Activated gamma-delta T cell treated with Interleukin-2 at 50 U/mL for 16 hours (primary cell): ENCODE measurements at regions not wholly inside any gene's neighbourhood (a gene's known extent, or its start where the extent isn't known, plus 50 kb on each side); places are given as distances from the start of the nearest gene placed in this dataset.
"Not testable (repeated sequence)": the region's sequence is repeated elsewhere in the genome, so short reads cannot be mapped to it uniquely, and the experiment has no call there.

Experiments used
- DNase-seq: peaks from one replicate; pipeline ENCODE4 v3.0.0-alpha.2; 2020

DNA sequence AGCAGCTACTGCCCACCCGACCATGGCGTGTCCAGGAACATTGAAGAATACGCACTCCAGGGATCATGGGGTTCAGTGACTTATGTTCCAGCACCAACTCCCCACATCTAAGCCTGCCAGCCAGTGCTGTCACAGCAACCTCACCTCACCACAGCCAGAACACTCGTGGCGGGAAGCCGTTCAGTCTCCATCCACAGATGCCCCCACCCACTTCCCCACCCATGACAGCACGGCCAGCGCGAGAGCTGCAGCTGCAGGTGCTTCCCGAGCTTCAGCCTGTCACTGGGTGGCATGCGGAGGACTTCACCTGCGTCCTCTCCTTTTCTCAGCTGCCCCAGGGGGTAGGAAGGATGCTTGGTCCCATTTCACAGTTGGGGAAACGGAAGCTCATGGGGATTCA lies 50.3 kb downstream of the RBFOX3 start:
- DNase-seq, result no peak

- DNase-seq, result no peak
These were observed 51.6 kb downstream of the RBFOX3 start for GRCh38 chr17:79559111-79559887.

DNA sequence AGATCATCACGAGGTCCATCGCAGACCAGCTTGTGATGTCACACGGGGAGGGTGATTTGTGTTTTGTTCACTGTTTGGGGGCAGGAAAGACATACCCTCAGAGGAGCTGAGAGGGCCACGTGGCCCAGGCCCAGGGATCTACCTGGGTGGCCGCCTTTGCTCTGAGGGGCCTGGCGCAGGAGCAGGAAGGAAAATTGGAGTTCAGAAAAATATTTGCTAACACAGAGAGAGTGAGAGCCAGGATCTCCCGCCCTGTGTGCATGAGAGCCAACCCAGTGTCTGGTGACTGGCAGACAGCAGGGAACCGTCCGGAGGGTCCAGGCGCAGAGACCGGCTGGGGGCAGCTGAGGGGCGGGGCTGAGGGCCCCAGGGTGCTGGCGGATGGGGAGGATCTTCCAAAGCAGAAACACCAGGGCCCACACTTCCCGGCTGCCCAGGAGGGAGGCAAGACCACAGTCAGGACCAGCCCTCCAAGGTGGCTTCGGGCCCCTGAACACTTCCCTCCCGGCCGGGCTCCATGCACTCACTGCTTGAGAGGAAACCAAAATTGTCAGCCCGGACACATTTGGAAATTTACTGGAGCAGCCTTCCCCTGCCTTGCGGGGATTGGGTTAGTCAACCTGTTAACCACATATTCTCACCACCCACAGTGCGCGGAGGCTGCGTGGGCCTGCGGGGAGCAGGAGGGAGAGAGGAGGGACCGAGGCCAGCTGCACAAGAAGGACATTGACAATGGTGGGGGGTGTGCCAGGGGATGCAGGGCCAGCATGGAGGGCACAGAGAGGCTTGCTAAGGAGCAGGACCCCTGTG lies 52.6 kb downstream of the RBFOX3 start:
- DNase-seq, result no peak

- DNase-seq, result no peak
These were observed 53.4 kb downstream of the RBFOX3 start for GRCh38 chr17:79557276-79558090.

- no peak for DNase-seq
These were observed 54.6 kb downstream of the RBFOX3 start for GRCh38 chr17:79556271-79556670.

DNA sequence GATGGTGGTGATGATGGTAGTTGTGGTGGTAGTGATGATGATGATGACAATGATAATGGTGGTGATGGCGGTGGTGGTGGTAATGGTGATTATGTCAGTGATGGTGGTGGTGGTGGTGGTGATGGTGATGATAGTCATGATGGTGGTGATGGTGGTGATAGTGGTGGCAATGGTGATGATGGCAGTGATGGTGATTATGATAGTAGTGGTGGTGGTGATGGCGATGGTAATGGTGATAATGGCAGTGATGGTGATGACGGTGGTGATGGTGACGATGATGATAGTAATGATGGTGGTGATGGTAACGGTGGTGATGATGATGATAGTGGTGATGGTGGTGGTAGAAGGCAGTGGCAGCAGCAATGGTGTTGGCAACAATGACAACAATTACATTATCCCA lies 55.3 kb downstream of the RBFOX3 start:
- DNase-seq, result no peak

- DNase-seq, result not testable (repeated sequence)
These were observed 56.5 kb downstream of the RBFOX3 start for GRCh38 chr17:79554346-79554745.

- DNase-seq, result no peak
These were observed 58.0 kb downstream of the RBFOX3 start for GRCh38 chr17:79552824-79553223.

GRCh38 chr17:79552405-79552804 lies 58.4 kb downstream of the RBFOX3 start:
- no peak for DNase-seq

DNA sequence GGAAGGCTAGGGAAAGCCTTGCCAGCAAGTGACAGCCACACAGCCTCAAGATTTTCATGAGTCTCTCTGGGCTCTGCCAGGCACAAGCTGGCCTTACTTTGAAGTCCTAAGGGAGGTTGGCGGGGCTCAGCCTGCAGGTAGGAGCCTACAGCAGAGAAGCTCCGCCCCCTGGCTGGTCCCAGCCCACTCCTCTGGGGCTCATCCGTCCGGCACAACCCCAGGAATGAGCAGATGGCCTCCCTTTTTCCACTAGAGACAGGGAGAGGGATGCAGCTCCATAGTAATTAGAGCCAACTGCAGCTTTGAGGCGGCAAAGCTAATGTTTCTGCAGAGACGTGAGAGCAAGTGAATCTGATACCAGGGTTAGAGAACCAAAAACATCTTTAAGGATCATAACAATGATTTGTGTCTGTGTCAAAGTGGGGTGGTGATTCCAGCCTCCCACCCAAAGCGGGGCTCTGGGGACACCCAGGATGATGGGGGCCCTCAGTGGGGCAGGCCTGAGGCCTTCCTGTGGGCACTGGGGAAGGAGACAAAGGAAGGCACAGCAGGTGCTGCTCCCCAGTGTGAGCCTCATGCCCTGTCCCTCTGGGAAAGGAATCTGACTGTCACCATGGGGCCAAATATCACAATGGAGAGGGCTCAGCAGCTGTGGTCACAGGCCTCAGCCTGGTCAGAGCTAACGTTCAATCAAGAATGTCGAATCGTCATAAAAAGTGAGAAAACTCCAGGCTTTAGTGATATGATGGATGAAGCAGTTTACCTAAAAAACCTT lies 61.5 kb downstream of the RBFOX3 start:
- no peak for DNase-seq

GRCh38 chr17:79548116-79548515 lies 62.7 kb downstream of the RBFOX3 start:
- DNase-seq, result no peak

DNA sequence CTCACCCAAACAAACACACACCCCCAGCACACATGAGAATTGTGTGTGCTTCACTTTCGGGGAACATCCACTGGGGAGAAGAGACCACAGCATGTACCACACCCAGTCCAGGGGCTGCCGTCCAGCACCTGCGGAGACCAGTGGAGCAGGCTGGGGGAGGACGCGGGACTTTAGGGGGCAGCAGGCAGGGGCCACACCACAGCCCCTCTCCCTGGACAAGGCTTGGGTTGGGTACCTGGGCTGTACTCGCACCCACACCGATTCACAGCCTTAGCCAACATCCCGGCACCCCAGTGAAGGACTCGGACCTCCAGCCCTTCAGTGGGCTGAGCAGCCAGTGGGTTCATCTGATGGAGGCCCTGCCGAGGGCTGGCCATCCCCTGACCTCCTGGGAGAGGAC lies 63.3 kb downstream of the RBFOX3 start:
- DNase-seq, result no peak

GRCh38 chr17:79547171-79547570 lies 63.7 kb downstream of the RBFOX3 start:
- DNase-seq, result not testable (repeated sequence)

DNA sequence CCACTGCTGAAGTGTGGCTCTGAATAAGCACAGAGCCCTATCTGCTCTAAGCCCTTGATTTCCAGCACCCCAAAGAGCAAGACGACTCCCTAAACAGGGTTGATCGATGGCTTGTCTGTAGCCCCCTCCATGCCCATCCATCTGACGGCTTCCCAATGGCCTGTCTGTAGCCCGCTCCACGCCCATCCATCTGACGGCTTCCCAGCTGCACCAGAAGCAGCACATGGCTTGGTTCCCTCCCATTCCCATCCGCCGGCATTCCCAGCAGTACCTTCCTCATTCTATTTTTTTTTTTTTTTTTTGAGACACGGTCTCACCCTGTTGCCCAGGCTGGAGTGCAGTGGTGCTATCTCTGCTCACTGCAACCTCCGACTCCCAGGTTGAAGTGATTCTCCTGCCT lies 64.5 kb downstream of the RBFOX3 start:
- DNase-seq, result no peak

GRCh38 chr17:79545251-79546005 lies 65.4 kb downstream of the RBFOX3 start:
- no peak for DNase-seq

- no peak for DNase-seq
These were observed 66.5 kb downstream of the RBFOX3 start for GRCh38 chr17:79544142-79544914.

- DNase-seq, result no peak
These were observed 67.3 kb downstream of the RBFOX3 start for GRCh38 chr17:79543531-79543930.

GRCh38 chr17:79542718-79543117 lies 68.1 kb downstream of the RBFOX3 start:
- no peak for DNase-seq

- no peak for DNase-seq
These were observed 69.6 kb downstream of the RBFOX3 start for GRCh38 chr17:79541056-79541850.
